ENCODE measurements at regions not wholly inside any gene's neighbourhood (a gene's known extent, or its start where the extent isn't known, plus 50 kb on each side); places are given as distances from the start of the nearest gene placed in this dataset.

DNA sequence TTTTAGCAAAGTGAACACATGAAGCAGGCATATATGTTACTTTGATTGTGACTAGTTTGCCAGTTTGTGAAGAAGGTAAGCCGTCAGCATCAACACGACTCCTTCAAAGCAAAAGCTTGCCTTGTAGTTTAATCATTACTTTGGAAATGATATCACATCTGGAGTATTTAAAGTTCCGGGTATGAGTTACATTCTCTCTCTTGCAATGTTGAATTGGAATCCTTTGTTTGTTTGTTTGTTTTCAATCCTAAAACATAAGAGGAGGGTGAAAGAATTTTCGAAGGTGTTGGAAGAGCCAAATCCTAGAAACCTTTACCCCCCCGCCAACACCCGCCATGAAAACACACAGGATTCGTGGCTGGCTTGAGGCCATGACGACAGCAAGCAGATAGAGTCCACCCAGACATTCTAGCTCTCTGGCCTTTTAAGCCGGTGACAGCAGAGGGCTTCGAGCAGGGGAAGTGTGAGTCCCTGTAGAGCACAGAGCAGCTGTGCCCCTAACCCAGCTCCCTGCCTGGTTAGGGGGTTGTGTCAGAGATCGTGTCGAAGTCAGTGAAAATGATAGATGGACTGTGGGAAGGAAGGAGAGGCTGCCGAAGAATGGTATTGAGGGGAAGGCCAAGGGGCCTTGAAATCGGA lies 103.8 kb upstream of the SMIM21 start:
- DNase-seq (ENCODE audit: low spot score) = no peak

DNA sequence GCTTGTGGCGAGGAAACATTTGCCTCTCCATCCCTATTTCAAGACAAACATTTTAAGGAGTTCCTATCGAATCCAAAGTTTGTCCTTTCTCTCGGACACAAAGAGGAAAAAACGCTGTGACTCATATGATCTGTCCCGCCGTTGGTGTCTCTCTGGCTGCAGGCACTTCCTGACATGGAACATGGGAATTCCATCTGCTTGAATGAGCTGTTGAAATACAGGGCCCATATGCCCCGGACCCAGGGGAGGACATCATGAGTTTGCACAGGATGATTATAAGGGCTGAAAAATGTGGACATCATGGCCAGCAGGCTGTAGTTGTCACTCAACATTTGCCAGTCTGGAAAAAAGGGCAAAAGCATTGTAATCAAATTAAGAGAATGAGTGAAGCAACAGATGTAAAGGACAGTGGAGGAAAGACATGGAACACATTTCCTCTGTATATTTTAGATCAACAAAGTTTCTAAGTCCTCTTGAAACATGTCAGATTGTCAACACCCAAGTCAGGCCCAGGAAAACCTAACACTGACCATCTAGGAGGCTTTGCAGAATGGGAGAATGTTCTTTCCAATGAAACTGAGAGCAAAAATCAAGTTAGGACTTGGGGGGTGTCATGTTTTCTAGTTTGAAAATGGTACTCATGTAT lies 103.2 kb upstream of the SMIM21 start:
- no peak for DNase-seq (ENCODE audit: low spot score)

DNA sequence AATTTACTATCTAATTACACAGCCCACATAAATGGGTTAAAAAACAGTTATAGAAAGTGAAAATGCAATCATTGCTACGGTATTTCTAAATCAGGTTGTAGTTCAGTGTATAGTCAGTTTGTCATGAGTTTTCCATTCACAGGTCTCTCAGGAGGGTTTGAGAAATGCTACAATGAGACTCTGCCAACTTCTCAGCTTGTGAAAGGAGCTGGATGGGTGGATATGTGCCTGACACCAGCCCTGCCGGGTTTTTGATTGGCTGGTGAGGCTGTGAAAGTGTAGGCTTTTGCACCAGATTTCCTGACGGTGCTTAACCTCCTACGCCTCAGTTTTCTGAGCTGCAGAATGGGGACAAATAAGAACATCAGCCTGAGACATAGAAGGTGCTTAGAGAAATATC lies 102.6 kb upstream of the SMIM21 start:
- DNase-seq (ENCODE audit: low spot score) = no peak

DNA sequence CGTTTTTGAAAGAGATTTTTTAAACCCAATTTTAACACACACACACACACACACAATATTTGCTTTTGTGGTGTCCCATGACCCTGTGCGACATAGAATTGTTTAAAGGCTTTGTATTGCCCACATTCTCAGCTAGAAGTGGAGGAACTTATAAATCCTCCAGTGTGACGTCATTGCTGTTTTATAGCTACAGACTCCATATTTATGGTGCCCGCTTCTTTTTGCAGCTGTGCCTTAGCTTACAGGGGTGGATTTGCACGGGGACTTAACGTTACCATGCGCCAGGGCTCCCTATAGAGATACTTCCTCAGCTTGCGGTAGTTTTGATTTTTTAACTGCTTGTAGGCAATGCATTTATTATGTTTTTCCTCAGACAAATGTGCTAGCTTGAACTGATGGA lies 101.9 kb upstream of the SMIM21 start:
- DNase-seq (ENCODE audit: low spot score) = no peak

DNA sequence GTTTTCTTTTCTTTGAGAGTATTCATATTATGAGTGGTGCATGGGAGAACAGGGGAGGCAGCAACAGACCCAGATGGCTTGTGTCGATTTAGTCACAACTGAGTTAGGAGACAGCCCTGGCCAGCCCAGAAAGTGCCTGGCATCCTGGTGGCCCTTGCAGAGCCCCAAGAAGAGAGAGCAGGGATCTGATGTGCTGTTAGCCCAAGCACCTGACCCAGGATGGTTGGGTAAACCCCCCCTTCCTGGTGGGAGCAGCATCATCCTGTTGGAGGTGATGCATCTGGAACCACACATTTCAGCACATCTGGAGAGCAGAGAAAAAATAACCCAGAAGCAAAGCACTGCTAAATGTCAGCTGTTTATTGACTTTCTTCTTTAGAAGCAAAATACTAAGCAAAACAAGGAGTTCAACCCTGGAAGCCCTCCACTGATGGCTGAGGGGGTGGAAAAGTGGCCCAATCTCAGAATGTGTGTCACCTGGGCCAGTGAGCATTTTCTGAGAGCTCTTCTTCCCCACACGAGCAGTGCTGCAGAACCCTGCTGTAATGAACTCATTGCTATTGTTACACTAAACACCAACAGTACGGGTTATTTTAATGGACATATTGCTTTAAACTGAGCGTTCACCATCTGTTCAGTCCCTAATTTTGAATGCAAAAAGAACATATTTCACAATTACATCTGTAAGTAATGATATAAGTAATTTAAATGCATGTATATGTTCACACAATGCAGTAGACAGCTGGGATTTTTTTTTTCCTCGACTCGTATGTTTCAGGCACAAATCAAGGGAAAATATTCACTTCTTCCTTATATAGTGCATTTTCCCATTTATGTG lies 100.6 kb upstream of the SMIM21 start:
- DNase-seq (ENCODE audit: low spot score) = no peak

DNA sequence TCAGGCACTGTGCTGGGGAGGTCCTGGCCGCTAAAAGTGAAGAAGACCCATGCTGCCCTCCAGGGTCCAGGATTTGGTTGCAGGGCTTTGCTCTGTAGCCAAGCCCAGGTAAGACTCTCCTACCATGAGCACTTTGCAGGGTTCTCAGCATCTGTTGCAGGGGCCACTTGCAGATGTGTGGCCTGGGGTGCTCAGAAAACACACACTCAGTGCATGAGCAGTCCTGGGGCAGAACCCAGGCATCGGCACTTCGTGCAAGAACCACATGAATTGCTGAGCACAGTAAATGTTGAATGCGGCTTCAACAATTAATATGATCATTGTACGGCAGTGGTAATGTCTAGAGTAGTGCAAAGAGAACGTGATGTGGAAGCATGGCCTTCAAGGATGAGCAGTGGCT lies 98.5 kb upstream of the SMIM21 start:
- no peak for DNase-seq (ENCODE audit: low spot score)

DNA sequence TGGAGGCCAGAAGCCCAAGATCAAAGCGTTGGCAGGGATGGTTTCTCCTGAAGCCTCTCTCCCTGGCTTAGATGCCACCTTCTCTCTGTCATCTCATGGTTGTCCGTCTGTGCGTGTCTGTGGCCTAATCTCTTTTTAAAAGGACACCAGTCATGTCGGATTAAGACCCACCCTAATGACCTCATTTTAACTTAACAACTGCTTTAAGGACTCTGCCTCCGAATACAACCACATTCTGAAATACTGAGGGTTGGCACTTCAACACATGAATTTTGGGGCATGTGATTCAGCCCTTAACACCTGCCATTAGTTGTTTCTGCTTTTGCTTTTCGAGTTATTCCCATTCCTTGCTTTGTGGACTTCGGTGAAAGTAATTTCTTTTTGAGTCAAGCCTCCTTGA lies 97.8 kb upstream of the SMIM21 start:
- DNase-seq (ENCODE audit: low spot score) = no peak

DNA sequence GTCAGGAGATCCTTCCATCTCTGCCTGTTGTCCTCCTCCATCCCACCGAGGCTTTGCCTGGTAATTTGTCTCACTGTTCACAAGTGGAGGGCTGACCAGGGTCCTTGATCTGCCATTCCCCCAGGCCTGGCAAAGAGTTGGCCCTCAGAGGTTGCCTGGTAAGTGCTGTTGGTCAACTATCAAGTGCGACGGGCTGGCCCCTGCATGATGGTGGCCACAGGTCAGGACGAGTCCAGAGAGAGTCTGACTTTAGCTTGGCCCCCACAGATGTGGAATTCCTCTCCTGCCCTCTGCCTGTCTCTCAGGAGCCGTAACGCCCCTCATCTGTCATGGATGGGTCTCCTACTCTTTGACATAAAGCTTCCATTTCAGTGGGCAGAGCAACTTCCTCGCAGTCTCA lies 97.3 kb upstream of the SMIM21 start:
- DNase-seq (ENCODE audit: low spot score) = no peak

DNA sequence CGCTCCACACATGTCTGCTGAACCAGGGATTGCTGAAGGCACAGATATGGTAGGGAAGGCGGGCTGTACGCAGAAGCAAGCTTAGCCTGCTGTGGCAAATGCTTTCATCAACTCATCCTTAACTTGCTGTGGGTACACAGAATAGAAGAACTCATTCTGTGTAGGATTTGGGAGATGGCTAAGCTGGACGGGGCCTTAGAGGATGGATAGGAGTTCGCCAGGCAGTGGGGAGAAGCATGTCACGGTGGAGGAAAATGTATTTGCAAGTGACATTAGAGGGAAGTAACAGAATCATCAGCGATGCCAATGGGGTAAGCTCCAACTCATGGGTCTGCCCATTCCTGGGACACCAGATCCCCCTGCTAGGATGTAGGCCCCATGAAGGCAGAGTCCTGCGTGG lies 96.7 kb upstream of the SMIM21 start:
- no peak for DNase-seq (ENCODE audit: low spot score)

DNA sequence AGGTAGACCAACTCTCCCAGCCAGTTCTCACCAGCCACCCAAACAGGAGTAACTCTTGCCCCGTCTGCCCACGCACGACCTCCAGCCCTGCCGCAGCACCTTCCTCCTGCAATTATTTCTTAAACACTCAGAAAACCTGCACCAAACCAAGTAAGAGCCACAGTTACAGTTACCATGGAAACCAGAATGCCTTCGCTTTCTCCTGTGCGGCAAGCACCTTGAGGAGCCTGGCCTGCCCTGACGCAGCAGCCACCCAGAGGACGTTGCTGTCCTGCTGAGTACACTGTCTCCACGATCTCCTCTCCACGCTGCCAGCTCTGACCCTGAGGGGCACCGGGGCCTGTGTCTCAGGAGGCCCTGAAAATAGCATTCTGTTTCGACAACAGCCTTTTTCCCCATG lies 94.3 kb upstream of the SMIM21 start:
- DNase-seq (ENCODE audit: low spot score) = no peak

DNA sequence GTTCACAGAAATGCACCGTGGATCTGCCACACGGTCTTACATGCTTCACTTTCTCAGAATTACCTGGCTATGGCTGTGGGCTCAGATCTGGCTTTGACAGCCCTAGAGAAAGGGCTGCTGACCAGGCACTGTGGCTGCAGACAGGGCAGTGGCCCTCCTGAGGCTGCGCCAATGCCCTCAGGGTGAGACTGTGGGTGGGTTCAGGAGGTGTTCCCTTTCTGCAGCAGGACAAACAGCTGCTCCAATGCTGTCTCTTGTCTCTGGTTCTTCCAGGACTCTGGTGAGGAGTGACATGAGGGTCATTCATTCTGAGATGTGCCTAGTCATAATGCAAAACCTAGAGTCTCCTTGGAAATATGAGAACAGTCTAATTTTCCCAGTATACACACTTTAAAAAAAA lies 90.5 kb upstream of the SMIM21 start:
- no peak for DNase-seq (ENCODE audit: low spot score)

DNA sequence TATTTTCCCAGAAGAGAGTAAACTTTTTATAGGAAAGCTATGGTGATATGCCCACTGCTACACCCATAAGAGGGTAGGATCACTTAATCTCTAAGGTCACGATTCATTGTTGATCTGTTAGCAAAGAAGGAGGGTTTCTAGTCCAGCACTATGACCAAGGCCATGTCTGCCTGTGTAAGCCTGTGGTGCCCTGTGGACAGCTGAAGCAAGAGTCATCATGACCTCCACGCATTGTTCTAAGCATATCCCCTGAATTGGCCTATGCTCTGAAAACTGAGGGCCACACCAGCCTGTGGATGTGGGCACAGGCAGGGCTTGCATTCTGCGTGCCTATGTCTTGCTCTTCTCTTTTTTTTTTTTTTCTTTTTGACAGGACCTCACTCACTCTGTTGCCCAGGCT lies 89.8 kb upstream of the SMIM21 start:
- no peak for DNase-seq (ENCODE audit: low spot score)

DNA sequence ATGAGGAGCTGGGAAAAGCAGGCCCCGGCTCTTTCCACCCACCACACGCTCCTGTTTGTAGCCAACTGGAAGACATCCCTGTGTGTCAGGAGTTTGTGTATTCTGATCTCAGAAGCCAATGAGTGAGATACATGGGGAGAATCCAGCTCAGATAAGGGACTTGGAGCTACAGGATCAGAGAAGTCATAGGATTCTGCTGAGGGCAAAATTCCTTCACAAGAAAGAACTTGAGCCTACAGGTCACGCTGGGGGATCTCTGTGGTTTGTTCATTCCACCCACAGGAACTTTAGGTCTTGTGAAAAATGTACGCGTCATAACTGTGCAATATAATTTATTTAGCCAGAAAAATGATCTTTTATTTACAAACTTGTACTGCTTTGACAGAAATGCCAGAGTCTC lies 80.1 kb upstream of the SMIM21 start:
- DNase-seq (ENCODE audit: low spot score) = no peak

DNA sequence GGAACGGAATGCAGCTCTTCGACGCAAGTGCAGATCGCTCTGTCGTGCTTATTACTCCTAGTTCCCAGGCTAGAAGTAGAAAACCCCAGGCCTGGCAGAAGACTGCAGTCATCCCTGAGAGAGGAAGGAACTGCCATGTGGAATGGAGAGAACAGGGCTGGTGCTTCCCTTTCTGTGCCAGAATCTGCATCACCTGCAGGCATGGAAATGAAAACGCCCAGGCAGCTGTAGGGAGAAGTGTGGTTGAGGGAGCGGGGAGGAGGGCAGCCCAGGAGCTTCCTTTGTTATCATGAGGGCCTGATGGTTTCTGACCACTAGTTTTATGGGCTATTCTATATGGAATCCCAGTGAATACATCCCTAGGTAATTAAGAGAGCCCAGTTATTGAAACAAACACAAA lies 79.4 kb upstream of the SMIM21 start:
- no peak for DNase-seq (ENCODE audit: low spot score)

DNA sequence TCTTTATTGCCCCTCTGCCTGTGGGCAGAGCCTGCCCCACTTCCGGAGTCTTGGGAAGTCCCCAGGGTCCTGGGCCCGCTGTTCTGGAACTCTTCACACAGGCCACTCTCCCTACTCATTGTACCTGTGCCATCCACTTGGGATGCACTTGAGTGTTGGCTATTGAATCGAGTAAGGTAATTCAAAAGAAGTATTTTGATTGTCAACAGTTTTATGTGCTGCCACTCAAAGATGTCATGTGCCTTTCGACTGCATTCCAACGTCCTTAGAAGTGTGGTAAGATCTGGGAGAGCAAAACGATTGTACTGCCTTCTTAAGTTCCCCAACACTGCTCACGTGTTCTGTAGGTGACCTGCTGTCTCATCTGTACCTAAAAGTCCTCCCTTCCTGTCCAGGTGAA lies 77.0 kb upstream of the SMIM21 start:
- no peak for DNase-seq (ENCODE audit: low spot score)

DNA sequence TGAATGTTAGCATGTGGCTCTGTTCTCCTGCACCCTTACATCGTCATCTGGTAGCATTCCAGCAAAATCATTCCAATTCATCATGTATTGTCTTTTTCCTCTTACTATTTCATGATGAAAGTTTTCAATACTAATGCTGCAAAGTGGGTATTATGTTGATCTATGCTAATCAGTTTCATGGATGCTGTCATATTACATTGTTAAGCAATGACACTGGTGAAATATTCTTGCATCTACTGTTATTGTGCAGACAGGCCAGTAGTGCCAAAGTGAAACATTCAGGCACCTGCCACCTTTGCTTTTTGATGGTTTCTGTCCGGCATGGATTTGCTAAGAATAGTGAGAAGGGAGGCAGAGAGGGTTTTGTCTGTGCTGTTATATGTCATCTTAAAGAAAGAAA lies 76.1 kb upstream of the SMIM21 start:
- no peak for DNase-seq (ENCODE audit: low spot score)

DNA sequence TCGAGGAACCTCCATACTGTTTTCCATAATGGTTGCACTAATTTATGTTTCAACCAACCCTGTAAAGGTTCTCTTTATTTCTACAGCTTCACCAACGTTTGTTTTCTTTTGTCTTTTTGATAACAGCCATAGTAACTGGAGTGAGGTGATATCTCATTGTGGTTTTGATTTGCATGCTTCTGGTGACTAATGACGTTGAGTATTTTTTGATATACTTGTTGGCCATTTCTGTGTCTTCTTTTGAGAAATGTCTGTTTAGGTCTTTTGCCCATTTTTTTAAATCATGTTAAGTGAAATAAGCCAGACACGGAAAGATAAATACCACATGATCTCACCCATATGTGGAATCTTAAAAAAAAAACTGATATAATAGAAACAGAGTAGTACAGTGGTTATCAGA lies 74.8 kb upstream of the SMIM21 start:
- DNase-seq (ENCODE audit: low spot score) = no peak

DNA sequence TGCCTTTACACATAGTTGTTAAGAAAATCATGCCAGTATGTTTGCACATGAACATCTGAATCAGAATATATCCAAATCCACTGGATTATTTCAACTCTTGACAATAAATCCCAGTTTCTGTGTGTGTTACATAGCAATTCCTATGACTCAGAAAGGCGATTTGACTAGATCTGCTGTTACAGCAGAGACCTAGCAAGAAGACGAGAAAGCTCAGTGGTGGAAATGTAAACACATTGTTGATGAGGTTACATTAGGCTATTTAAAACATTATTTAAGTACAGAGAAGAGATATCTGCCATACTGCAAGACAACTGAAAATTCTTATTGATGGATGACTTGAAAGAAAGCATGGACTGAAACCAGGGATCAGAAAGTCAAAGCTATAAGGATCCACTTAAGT lies 73.0 kb upstream of the SMIM21 start:
- no peak for DNase-seq (ENCODE audit: low spot score)

DNA sequence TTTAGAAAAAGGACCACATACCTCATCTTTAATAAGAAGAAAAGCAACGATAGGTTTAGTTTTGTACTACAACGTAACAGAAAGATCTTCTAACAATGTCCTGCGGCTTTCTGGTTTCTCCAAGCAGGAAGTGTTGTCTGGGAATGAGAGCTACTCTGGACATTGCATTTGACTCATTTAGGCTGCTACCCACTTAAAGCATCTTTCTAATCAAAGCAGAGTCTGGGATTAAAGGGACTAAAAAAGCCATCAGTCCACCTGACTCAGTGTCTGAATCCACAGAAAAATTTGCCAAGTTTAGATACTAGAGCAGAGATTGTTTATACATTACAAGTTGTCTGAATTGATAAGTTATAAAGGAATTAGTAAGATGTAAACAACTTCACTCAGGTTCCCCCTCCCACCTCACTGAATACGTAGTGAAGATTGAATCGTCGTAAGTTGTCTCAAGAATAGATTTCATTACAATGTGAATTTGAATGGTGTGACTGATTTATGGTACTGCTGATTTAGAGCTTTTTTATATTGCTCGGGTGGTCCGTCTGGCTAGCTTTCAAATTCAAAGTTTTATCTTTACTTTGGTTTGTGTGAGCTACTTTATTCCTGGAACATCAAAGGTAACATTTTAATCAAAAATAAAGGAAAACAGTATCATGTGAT lies 70.2 kb upstream of the SMIM21 start:
- no peak for DNase-seq (ENCODE audit: low spot score)

DNA sequence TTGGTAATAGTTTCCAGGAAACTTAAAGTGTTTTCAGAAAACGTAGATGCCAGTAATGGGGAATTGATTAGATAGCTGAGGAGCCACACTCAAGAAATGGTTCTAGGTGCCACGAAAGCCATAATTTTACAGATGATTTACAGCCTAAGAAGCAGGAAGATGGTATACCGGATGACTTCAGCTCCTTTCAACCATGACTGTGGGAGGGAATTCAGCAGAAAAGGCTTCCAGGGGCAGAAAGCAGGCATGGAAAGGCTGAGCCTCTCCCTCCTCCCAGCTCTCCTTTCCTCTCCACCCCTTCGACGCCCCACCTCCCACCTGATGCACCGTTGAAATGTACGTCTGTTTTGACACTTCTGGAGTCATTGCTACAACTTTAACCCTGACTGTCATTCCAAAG lies 68.6 kb upstream of the SMIM21 start:
- DNase-seq (ENCODE audit: low spot score) = no peak

DNA sequence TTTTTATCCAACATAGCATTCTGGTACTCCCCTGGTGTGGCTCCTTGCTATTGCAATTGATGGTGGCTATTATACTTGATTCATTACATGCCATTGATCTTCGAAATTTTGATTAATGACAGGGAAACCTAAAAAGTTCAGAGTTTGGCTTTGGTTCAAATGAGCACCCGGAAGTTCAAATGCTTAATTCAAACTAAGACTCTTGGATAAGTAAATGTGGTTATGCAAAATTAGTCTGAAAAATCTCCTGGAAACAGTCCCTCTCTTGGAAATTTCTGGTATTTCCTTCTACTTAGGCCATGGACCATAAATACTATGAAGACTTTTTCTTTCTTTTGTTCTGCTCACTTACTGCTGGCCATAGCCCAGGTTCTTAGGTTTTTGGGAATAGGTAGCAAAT lies 65.3 kb upstream of the SMIM21 start:
- no peak for DNase-seq (ENCODE audit: low spot score)

DNA sequence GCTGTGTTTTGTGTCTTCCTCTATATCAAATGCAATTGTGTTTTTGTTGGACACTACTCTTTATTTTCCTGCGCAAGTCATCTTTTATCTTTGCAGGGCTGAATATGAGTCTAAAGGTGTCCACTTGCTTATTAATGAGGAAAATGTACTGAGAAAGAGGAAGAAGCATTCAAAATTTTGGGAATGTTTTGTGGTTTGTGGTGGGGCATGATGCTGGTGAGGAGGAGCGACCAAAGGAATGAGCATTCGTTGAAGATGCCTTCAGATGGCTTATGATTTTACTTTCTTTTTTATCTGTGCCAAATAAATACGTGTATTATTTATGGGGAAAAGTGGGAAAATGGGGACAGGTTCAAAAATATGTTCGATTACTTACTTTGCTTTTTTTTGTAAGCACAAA lies 63.9 kb upstream of the SMIM21 start:
- no peak for DNase-seq (ENCODE audit: low spot score)

Measured in globus pallidus (tissue), 1 donor.